Adrenal gland (tissue), 9 donors: ENCODE measurements at regions not wholly inside any gene's neighbourhood (a gene's known extent, or its start where the extent isn't known, plus 50 kb on each side); places are given as distances from the start of the nearest gene placed in this dataset.

Source experiments
- DNase-seq, 7 donors: peaks; one replicate each; pipeline ENCODE4 v3.0.0-alpha.2; 2019 to 2020
- H3K27ac ChIP-seq, 5 donors: fragments of 200-600 bp; sonication (generic) in 4 of 5; 1 replicate in 3 of 5; 2 replicates in 2 of 5; pipeline versions ENCODE4 v1.5.1 to v1.8.0; 2016 to 2020; ENCODE audit warnings: mild to moderate bottlenecking in 1 of 5
- H3K27me3 ChIP-seq: fragments of 200-600 bp; 2 replicates; pipeline ENCODE4 v1.8.0; 2021
- H3K36me3 ChIP-seq, 2 donors: fragments of 200-600 bp; replicated peaks in 1 of 2; 1 replicate in 1 of 2; 2 replicates in 1 of 2; pipeline versions ENCODE4 v1.5.1 to v1.8.0; 2018 to 2022
- H3K4me1 ChIP-seq, 2 donors: fragments of 200-600 bp; replicated peaks in 1 of 2; 1 replicate in 1 of 2; 2 replicates in 1 of 2; pipeline versions ENCODE4 v1.5.1 to v1.8.0; 2018 to 2021
- H3K4me3 ChIP-seq, 4 donors: fragments of 200-600 bp; sonication (generic) in 3 of 4; one replicate each; pipeline ENCODE4 v1.5.1; 2016 to 2018
- H3K9me3 ChIP-seq, 3 donors: fragments of 200-600 bp; sonication (generic) in 1 of 3; replicated peaks in 1 of 3; 1 replicate in 2 of 3; 2 replicates in 1 of 3; pipeline versions ENCODE4 v1.5.1 to v1.8.0; 2016 to 2021
- POLR2A ChIP-seq, 2 donors: fragments of 450-650 bp; IDR thresholded peaks; one replicate each; pipeline ENCODE4 v1.6.1; 2017; ENCODE audit warnings: antibody characterized with exemption in 2 of 2, mild to moderate bottlenecking in 2 of 2, moderate library complexity in 1 of 2
- WGBS, 4 donors: extraction: QIAGEN DNeasy Blood & Tissue Kit in 2 of 4; methylation state at CpG; one replicate each; pipeline versions ENCODE4 v1.1.5 to v1.1.7; 2013 to 2017; 5-methylcytosine and 5-hydroxymethylcytosine counted together
- intact Hi-C, 2 donors: fragments of 100-400 bp; cut with DNase I; formaldehyde crosslinking; loops; one replicate each; pipeline versions ENCODE4 v1.14.1 to v1.15.0; 2022 to 2023
- TF ChIP-seq, protein P1 (sequence below), 6 experiments: fragments of 450-650 bp in 4 of 6; fragments of 200-600 bp in 2 of 6; sonication (generic) in 1 of 6; IDR thresholded peaks; 1 replicate in 5 of 6; 2 replicates in 1 of 6; pipeline versions ENCODE4 v1.5.1 to v1.8.0; 2016 to 2021; ENCODE audit warnings: antibody characterized with exemption in 6 of 6, mild to moderate bottlenecking in 2 of 6, moderate library complexity in 1 of 6
- donor health status: healthy with polysubstance abuse.
- donor health status: Bipolar disorder and iron deficiency.
- donor health status: DM: yes; HTN: yes; CAD: no.
- donor health status: DM: no; HTN: no; CAD: no.
- donor health status: DM: no; HTN: no; CAD: no.

DNA sequence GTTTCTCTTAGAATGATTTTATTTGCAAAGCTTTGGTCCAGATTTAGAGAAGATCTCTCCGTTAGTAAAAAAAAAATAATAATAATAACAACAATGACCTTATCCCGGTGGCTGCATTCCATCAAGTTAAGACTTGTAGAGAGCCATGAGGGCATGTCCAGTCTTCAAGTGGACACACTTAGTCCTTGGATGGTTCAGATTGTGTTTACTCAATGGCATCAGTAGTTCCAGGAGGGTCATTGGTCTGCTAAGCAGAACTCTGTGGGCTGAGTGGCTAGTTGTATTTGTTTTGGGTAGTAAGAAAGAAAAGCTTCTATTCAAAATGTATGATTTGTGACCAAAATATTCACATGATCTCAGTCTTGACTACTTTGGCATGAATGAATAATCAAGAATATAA is 116.3 kb upstream of the UBE2E2 start:
- Histone ChIP-seq H3K4me1 (no peaks in the 10 kb centered on the region), H3K36me3 (no peaks in the 10 kb centered on the region), H3K27ac (no peak overlapping the region), H3K4me3 (no peak overlapping the region), H3K9me3 (no peaks in the 10 kb centered on the region), H3K27me3 (no peaks in the 10 kb centered on the region)
- intact Hi-C loops = no loop called here
- no peak for DNase-seq
- 57 to 69% (median 61%) methylated on average over 2 of the region's 2 CpGs for WGBS, 4 donors
- TF ChIP-seq, protein P1, sequence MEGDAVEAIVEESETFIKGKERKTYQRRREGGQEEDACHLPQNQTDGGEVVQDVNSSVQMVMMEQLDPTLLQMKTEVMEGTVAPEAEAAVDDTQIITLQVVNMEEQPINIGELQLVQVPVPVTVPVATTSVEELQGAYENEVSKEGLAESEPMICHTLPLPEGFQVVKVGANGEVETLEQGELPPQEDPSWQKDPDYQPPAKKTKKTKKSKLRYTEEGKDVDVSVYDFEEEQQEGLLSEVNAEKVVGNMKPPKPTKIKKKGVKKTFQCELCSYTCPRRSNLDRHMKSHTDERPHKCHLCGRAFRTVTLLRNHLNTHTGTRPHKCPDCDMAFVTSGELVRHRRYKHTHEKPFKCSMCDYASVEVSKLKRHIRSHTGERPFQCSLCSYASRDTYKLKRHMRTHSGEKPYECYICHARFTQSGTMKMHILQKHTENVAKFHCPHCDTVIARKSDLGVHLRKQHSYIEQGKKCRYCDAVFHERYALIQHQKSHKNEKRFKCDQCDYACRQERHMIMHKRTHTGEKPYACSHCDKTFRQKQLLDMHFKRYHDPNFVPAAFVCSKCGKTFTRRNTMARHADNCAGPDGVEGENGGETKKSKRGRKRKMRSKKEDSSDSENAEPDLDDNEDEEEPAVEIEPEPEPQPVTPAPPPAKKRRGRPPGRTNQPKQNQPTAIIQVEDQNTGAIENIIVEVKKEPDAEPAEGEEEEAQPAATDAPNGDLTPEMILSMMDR (IDR thresholded peaks at IDR 0.05) = no peak
- TF ChIP-seq POLR2A (IDR thresholded peaks at IDR 0.05) = no peak

DNA sequence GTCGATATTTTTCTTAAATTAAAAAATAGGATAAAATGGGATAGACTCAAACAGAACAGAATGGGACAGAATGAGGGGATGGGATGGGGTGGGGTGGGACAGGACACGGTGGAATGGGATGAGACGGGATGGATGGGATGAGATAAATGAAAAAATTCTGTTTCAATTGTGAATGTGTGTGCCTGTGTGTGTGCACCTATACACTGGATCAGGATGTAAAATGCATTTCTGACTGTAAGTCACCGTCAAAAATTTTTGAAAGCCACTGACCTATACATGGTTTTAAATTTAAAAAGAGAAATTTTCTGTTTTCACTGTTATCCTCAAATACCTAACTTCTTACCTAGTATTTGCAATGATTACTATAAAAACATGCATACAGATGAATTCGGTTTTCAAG is 108.7 kb upstream of the UBE2E2 start:
- 76 to 84% (median 79%) methylated on average over 5 of the region's 5 CpGs for WGBS, 4 donors
- intact Hi-C loops = no loop called here

DNA sequence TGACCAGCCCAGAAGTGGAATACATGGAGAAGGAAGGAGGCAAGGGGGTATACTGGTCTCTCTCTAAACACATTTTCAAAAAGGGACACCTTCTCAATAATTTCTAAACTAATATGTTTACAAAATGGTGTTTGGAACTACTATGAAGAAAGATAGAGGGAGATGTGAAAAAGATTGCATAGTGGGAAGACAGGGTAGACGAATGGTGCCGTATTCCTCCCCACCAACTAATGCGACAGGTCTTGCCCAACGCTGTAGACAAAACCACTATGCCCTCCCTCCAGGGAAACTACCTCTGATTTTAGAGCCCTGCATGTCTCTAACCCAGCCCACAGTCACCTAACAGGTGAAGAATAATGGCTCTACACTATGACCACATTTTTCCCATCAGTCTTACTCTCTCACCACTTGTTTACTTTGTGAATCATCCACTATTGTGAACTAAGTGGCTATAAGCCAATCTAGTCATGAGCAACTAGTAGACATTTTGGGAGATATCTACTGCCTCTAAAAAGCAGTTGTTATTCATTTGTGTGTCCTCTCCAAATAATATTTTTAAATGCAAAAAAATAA is 108.2 kb upstream of the UBE2E2 start:
- Histone ChIP-seq H3K27ac (no peak overlapping the region), H3K36me3 (no peaks in the 10 kb centered on the region), H3K4me1 (no peaks in the 10 kb centered on the region), H3K9me3 (no peaks in the 10 kb centered on the region), H3K27me3 (no peaks in the 10 kb centered on the region), H3K4me3 (no peak overlapping the region)
- DNase-seq = no peak
- intact Hi-C loops = no loop called here
- WGBS, 4 donors = 86 to 92% (median 91%) methylated on average over 4 of the region's 4 CpGs
- TF ChIP-seq, protein P1 (IDR thresholded peaks at IDR 0.05) = no peak
- TF ChIP-seq POLR2A (IDR thresholded peaks at IDR 0.05) = no peak

More for the DNA sequence above, 108.7 kb upstream of the UBE2E2 start:
- no peaks in the 10 kb centered on the region for H3K4me1 ChIP-seq
- H3K36me3 ChIP-seq = no peaks in the 10 kb centered on the region
- no peak overlapping the region for H3K27ac ChIP-seq
- no peak overlapping the region for H3K4me3 ChIP-seq
- H3K9me3 ChIP-seq = no peaks in the 10 kb centered on the region
- TF ChIP-seq POLR2A (IDR thresholded peaks at IDR 0.05) = no peak
- TF ChIP-seq, protein P1 (IDR thresholded peaks at IDR 0.05) = no peak
- no peaks in the 10 kb centered on the region for H3K27me3 ChIP-seq
- no peak for DNase-seq

DNA sequence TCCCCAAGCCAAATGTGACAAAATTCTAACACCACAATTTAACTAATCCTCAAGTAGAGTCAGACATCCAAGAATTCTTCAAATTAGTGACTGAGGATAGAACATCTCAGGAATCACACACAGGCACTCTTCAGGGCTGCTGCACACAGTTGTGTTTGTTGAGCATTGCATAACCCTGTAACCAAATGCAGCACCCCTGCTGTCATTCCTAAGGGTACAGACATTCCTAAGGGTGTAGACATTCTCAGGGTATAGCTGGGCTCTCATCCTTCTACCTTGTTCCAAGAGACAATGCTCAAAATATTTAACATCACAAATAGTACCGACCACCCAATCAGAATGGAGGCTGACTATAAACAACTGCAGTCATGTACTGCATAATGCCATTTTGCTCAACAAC is 107.1 kb upstream of the UBE2E2 start:
- no peak overlapping the region for H3K27ac ChIP-seq
- DNase-seq = no peak
- intact Hi-C loops = no loop called here
- WGBS, 4 donors = 80 to 93% (median 90%) methylated on average over 1 of the region's 1 CpG
- no peaks in the 10 kb centered on the region for H3K4me1 ChIP-seq
- no peaks in the 10 kb centered on the region for H3K27me3 ChIP-seq
- H3K4me3 ChIP-seq = no peak overlapping the region
- no peaks in the 10 kb centered on the region for H3K36me3 ChIP-seq
- no peak for TF ChIP-seq POLR2A (IDR thresholded peaks at IDR 0.05)
- TF ChIP-seq, protein P1 (IDR thresholded peaks at IDR 0.05) = no peak
- no peaks in the 10 kb centered on the region for H3K9me3 ChIP-seq
